Choroid plexus epithelial cell (primary cell): ENCODE measurements at regions not wholly inside any gene's neighbourhood (a gene's known extent, or its start where the extent isn't known, plus 50 kb on each side); places are given as distances from the start of the nearest gene placed in this dataset.

Experiments used
- DNase-seq: peaks from one replicate; pipeline ENCODE4 v3.0.0-alpha.2; 2010; ENCODE audit warnings: low read depth
- H3K4me3 ChIP-seq: 2 replicates; pipeline ENCODE4 v1.5.1; 2011; ENCODE audit warnings: low read depth, mild to moderate bottlenecking, control low read depth, low read length, moderate library complexity
- CTCF ChIP-seq: conservative IDR thresholded peaks from 2 replicates; pipeline ENCODE4 v1.5.1; 2011; ENCODE audit warnings: low read depth, mild to moderate bottlenecking, control low read depth, inconsistent platforms, low read length, moderate library complexity

- no peak overlapping the region for H3K4me3 ChIP-seq
- TF ChIP-seq CTCF: no peak
- DNase-seq: no peak
Observed at GRCh38 chr4:44931720-44932119, 205.4 kb upstream of the GNPDA2 start.

- TF ChIP-seq CTCF: no peak
- no peak overlapping the region for H3K4me3 ChIP-seq
- DNase-seq: no peak
Observed at GRCh38 chr4:44928785-44929184, 202.4 kb upstream of the GNPDA2 start.

GRCh38 chr4:44927399-44928380 lies 201.3 kb upstream of the GNPDA2 start:
- no peak overlapping the region for H3K4me3 ChIP-seq
- peak; percentile 59 for DNase-seq
- peak; percentile 58 for TF ChIP-seq CTCF

- no peak overlapping the region for H3K4me3 ChIP-seq
- DNase-seq: peak; percentile 26
- TF ChIP-seq CTCF: no peak
Observed at GRCh38 chr4:44916411-44916810, 190.1 kb upstream of the GNPDA2 start.

GRCh38 chr4:44914748-44915147 lies 188.4 kb upstream of the GNPDA2 start:
- TF ChIP-seq CTCF: no peak
- DNase-seq: no peak
- H3K4me3 ChIP-seq: no peak overlapping the region

- no peak overlapping the region for H3K4me3 ChIP-seq
- no peak for DNase-seq
- no peak for TF ChIP-seq CTCF
Observed at GRCh38 chr4:44914223-44914622, 187.9 kb upstream of the GNPDA2 start.

GRCh38 chr4:44912980-44913379 lies 186.6 kb upstream of the GNPDA2 start:
- DNase-seq: no peak
- TF ChIP-seq CTCF: no peak

More at GRCh38 chr4:44912980-44913379, 186.6 kb upstream of the GNPDA2 start:
- no peak overlapping the region for H3K4me3 ChIP-seq
